ENCODE measurements at regions not wholly inside any gene's neighbourhood (a gene's known extent, or its start where the extent isn't known, plus 50 kb on each side); places are given as distances from the start of the nearest gene placed in this dataset.
"Not testable (repeated sequence)": the region's sequence is repeated elsewhere in the genome, so short reads cannot be mapped to it uniquely, and the experiment has no call there.

GRCh38 chr3:124325248-124325647 lies 333.3 kb upstream of the ROPN1 start:
- DNase-seq, result no peak

- DNase-seq, result no peak
These were observed 337.8 kb upstream of the ROPN1 start for GRCh38 chr3:124329723-124330122.

GRCh38 chr3:124333931-124334640 lies 342.2 kb upstream of the ROPN1 start:
- no peak for DNase-seq

GRCh38 chr3:124336067-124336656 lies 344.2 kb upstream of the ROPN1 start:
- DNase-seq, result no peak

GRCh38 chr3:124345845-124346244 lies 353.9 kb upstream of the ROPN1 start:
- DNase-seq, result no peak

GRCh38 chr3:124346487-124346886 lies 354.6 kb upstream of the ROPN1 start:
- no peak for DNase-seq

GRCh38 chr3:124347418-124347817 lies 355.5 kb upstream of the ROPN1 start:
- no peak for DNase-seq

- DNase-seq, result not testable (repeated sequence)
These were observed 356.6 kb upstream of the ROPN1 start for GRCh38 chr3:124348555-124348954.

- DNase-seq, result peak; percentile 87
These were observed 359.7 kb upstream of the ROPN1 start for GRCh38 chr3:124351430-124352148.

- DNase-seq, result peak; percentile 87
These were observed 360.2 kb upstream of the ROPN1 start for GRCh38 chr3:124352149-124352539.

- no peak for DNase-seq
These were observed 361.8 kb upstream of the ROPN1 start for GRCh38 chr3:124353691-124354090.

GRCh38 chr3:124354150-124354549 lies 362.2 kb upstream of the ROPN1 start:
- no peak for DNase-seq

GRCh38 chr3:124358156-124358555 lies 366.2 kb upstream of the ROPN1 start:
- DNase-seq, result no peak

GRCh38 chr3:124360155-124360554 lies 368.2 kb upstream of the ROPN1 start:
- no peak for DNase-seq

GRCh38 chr3:124360563-124360962 lies 368.6 kb upstream of the ROPN1 start:
- DNase-seq, result no peak

- DNase-seq, result no peak
These were observed 368.7 kb upstream of the UMPS start for GRCh38 chr3:124361566-124361965.

- peak; percentile 28 for DNase-seq
These were observed 367.8 kb upstream of the UMPS start for GRCh38 chr3:124362455-124362854.

- peak; percentile 22 for DNase-seq
These were observed 366.8 kb upstream of the UMPS start for GRCh38 chr3:124363476-124363875.

- DNase-seq, result no peak
These were observed 365.8 kb upstream of the UMPS start for GRCh38 chr3:124364317-124365020.

GRCh38 chr3:124366655-124367054 lies 363.6 kb upstream of the UMPS start:
- DNase-seq, result not testable (repeated sequence)

GRCh38 chr3:124372775-124373174 lies 357.5 kb upstream of the UMPS start:
- no peak for DNase-seq

- no peak for DNase-seq
These were observed 356.7 kb upstream of the UMPS start for GRCh38 chr3:124373524-124373923.

GRCh38 chr3:124374583-124374982 lies 355.7 kb upstream of the UMPS start:
- DNase-seq, result no peak

Measured in NCI-H2029 treated with DMSO at 0.1 percent for 48 hours (cell line).